Cardiac fibroblast (primary cell): ENCODE measurements at regions not wholly inside any gene's neighbourhood (a gene's known extent, or its start where the extent isn't known, plus 50 kb on each side); places are given as distances from the start of the nearest gene placed in this dataset.

Source experiments
- DNase-seq, 2 donors: peaks; one replicate each; pipeline versions ENCODE4 v3.0.0 to v3.0.0-alpha.2; 2010; ENCODE audit warnings: low read depth in 2 of 2
- H3K4me3 ChIP-seq, 2 donors: replicated peaks in 1 of 2; 1 replicate in 1 of 2; 2 replicates in 1 of 2; pipeline ENCODE4 v1.5.1; 2011; ENCODE audit warnings: low read depth in 2 of 2, low read length in 2 of 2, mild to moderate bottlenecking in 2 of 2, moderate library complexity in 1 of 2
- TF ChIP-seq, protein P1 (sequence below): IDR thresholded peaks from one replicate; pipeline ENCODE4 v1.5.1; 2011; ENCODE audit warnings: low read depth, mild to moderate bottlenecking, low read length, inconsistent platforms

DNA sequence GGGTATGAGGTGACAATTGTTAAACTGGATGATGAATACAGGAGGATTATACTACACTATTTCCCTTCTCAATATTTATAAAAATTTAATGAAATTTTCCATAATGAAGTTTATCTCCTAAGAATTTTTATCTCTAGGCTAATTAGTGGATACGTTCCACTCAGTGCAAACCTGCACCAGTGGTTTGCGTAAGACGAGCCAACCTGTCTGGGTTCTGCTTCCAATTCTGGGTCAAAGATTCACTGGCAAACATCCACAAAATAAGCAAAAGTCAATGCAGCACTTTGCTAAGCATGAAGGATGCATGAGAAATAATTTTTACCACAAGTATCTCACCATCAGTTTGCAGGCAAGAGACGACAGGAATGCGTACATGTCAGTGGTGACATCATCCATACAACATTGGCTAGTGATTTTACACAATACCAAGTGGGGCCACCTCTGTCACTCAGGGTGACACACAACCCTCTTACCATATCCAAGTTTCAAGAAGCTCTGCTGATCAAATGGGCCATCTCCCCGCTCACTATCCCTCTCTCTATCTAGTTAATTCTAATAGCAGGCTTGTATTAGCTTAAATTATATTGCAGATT lies 51.7 kb downstream of the FAM50B start:
- TF ChIP-seq, protein P1, sequence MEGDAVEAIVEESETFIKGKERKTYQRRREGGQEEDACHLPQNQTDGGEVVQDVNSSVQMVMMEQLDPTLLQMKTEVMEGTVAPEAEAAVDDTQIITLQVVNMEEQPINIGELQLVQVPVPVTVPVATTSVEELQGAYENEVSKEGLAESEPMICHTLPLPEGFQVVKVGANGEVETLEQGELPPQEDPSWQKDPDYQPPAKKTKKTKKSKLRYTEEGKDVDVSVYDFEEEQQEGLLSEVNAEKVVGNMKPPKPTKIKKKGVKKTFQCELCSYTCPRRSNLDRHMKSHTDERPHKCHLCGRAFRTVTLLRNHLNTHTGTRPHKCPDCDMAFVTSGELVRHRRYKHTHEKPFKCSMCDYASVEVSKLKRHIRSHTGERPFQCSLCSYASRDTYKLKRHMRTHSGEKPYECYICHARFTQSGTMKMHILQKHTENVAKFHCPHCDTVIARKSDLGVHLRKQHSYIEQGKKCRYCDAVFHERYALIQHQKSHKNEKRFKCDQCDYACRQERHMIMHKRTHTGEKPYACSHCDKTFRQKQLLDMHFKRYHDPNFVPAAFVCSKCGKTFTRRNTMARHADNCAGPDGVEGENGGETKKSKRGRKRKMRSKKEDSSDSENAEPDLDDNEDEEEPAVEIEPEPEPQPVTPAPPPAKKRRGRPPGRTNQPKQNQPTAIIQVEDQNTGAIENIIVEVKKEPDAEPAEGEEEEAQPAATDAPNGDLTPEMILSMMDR, result no peak
- H3K4me3 ChIP-seq, result no peak overlapping the region
- DNase-seq, result no peak

DNA sequence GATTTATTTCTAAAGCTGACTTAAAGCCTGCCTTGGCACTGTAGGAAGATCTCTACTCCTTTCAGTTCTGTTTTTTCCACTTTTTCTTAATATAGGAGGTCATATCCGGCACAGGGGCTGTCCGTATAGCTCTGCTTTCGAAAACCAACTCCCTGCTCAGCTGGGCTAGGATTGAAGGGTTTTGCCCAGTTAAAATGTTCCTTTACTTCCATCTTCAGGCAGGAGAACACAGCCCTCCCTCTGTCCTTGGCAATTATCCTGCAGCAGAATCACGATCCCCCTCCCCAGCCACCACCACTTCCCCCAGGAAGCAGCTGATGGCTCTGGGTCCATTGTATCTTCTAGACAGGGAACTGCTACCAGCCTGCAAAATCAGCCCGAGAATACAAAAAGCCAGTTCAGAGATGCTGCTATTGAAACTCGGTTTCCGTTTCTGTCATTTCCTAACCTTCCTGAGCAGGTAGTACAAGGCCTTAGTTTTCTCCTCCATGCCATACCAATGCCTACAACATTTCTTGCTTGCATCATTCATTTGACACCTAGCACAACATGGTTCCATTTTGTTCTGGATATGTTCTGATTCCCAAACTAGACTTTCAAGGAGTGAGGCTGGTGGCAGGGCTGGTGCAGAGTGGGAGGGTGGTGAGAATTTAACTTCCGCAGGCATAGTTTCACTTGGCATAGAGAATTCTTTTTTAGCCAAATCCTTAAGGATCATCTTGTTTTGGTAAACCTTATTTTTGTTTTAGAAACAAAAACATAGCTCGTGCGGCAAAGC lies 53.9 kb downstream of the FAM50B start:
- no peak overlapping the region for H3K4me3 ChIP-seq
- DNase-seq, result no peak
- TF ChIP-seq, protein P1, result no peak

DNA sequence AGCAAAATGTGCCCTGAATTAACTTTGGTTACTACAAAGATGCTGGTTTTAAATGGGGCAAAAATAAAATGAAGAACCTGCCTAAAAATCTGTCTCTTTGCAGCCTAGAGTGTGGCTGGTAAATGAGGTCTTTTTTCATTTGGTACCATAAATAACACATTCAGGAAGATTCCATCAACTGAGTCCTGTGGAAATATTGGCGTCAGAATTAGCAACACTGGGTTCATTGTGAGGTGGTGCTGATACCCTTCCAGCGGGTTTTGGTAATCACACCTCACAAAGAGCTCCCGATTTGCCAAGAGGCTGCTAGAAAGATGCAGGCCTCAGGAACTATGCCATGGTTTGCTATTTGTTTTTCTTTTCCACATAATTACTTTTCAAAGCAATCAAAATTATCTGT lies 55.3 kb downstream of the FAM50B start:
- TF ChIP-seq, protein P1, result no peak
- H3K4me3 ChIP-seq, result no peak overlapping the region

DNA sequence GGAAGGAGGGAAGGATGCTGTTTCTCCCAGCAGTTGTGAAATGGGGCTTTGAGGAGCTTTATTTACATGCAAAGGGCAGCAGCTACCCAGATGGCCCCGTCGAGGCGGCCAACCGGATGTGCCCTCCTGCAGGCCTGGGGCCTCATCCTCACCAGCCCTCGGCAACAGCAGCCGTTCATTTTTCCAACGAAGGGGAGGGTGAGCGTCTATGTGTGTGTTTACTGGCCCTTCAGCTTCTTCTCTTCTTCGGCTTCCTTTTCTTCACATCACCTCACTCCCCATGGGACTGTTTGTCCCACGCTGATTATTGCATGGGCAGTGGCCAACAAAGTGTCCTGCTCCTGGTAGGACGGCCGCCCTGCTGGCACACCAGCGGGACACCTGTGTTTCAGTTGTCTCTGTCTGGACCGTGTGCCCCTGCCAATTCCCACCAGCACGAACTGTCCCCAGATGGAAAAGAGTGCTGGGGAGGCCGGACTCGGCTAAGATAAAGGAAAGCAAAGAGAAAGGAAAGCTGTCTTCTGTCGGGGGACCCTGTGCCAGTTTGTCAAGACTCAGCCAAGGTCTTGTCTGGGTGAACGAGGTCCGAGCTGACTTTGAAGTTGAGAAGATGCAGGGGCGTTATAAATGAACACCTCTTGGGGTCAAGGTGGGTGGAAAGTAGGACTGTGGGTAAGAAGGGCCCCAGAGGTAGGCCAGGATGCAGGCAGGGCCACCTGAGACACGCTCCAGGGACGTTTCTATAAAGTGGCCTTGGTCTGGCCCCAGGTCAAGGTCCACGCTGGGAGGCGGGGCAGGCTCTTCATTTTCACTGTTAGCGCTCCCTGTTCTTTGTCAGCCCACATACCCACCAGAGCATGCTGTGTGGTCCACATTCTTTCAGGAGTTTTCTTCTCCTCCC lies 57.0 kb downstream of the FAM50B start:
- no peak overlapping the region for H3K4me3 ChIP-seq
- DNase-seq, result peak in 1 of 2 donors; percentile 42
- TF ChIP-seq, protein P1, result no peak

More for the DNA sequence above, 55.3 kb downstream of the FAM50B start:
- DNase-seq, result no peak

DNA sequence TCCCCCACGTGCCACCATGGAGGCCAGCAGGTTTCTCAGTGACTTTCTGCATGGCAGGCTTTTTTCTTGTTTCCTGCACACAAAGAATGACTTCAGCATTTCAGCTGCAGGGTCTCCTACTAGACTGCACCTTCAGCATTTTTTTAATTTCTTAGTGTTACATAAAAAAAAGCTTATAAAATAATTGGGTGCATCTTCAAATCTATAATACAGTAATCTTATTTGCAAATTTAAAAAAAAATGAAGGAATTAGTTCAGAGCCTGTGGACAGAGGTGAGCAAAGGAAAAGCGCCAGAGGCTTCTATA lies 57.6 kb downstream of the FAM50B start:
- TF ChIP-seq, protein P1, result no peak
- H3K4me3 ChIP-seq, result no peak overlapping the region
- no peak for DNase-seq

DNA sequence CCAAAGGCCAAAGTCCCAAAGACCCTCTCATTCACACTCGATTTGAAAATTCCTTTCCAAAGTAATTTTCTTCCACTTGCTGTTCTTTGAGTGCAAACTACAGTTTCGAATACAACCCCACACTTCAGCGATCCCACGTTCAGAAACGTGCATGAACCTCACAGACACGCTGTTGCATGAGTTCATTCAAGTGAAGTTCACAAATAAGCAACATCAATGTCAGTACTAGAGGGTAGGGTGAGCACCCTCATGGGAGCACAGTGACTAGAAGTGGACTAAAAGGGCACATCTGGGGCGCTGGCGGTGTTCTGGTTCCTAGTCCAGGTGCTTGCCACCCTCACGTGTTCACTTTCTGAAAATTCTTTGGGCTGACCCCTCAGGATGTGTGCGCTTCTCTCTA lies 59.0 kb downstream of the FAM50B start:
- DNase-seq, result no peak
- TF ChIP-seq, protein P1, result no peak
- no peak overlapping the region for H3K4me3 ChIP-seq
